Right kidney (tissue), 1 donor: ENCODE measurements at regions not wholly inside any gene's neighbourhood (a gene's known extent, or its start where the extent isn't known, plus 50 kb on each side); places are given as distances from the start of the nearest gene placed in this dataset.

Source experiments
- DNase-seq: peaks from one replicate; pipeline ENCODE4 v3.0.0-alpha.2; 2016

DNA sequence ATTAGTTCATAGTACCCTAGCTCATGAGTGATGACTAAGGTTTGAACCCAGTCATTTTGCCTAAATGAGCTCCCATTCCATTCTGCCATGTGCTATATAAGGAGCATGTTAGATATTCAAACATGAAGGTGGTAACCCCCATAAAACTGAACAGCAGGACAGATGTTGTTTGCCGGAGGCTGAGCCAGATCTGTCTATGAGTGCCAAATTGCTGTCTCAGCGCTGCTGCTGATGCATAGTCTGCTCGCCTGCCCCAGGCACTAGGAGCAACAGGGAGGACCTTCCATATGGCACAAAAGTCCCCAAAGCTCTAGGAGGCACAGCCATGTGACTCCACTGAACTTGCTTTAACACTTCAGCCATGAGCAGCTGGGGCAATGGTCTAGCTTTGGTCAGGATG, 466.0 kb upstream of the GHITM start:
- no peak for DNase-seq

DNA sequence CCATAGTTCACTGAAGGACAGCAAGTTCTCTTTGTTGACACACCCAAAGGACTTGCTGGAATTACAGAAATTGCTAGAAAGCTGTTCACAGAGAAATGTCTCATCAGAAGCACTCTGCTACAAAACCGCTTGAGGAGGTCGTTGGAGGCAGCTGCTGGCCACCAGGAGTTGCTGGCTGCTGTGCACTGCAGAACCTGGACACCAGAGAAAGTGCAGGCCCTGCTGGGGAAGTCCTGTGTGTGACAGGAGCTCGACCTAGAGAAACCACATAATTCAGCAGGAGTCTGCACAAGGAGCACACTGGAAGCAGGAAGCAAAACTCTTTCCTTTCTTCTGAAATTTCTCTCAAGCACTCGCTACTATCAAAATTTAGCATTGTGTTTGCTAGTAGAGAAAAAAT, 461.5 kb upstream of the GHITM start:
- DNase-seq: no peak

DNA sequence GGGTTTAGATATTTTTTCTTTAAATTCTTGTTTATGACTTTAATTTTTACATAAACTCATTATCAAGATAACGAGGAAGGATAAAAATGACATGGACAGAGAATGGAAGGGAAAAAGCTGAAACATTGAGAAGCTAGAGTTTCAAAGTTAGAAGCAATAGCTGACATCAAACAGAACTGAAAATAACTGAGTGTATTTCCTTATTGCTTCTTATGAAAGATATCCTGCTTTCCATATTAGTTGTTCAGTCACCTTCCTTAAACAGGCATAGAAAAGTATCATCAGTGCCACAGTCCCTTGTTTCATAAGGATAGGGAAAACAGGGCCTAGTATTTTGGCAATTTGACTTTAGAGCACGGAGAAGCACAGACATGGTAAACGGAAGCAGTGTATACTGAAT, 460.5 kb upstream of the GHITM start:
- DNase-seq: no peak

DNA sequence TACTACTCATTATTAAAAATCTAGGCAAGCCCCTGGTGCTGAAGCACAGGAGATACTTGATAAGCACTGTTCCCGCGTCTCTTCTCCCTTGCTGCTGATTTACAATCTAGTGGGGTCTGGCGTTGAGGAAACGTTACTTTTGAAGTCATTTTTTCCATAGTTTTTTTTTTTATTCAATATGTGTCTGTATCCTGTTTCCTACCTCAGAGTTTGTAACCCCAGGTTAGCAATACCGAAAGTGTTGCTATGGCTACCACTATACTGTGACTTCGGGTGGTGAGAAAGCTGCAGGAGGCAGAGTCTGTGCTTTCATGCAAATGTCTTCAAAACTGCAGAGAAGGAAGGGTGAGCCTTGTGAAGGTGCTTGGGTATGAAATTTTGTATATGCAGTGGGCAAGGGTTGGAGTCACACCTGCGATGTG, 458.8 kb upstream of the GHITM start:
- no peak for DNase-seq

DNA sequence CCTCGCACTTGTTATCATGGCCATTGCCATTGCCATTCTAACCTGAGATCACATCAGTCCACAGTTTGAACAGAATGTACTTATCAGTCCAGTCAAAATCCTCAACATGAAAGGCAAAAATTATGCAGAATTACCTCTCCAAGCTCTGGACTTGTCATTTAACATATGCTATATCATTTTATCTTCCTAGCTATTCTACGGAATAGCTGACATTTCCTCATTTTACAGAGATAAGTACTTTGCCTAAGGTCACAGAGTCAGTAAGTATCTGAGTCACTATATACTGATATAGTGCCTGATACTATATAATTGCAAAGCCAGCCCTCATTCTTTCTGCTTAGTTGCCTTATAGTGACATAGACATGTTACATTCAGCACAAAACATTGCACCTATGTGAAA, 456.9 kb upstream of the GHITM start:
- DNase-seq: no peak

DNA sequence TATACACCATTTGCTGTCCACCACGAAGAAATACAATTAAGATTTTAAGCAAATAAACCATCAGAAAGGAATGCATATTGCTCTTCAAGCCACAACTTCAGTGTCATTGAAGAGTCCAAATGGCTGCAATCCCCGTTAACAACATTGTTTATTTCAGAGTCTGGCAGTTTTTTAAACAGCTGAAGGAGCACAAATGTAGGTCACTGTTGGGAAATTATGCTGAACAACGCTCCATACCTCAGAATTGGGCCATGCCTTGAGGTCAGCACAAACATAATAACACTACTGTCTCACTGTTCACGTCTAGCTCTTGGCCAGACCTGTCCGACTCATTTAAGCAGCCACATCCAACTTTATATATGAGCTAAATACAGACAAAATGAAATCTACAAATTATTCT, 453.9 kb upstream of the GHITM start:
- no peak for DNase-seq

DNA sequence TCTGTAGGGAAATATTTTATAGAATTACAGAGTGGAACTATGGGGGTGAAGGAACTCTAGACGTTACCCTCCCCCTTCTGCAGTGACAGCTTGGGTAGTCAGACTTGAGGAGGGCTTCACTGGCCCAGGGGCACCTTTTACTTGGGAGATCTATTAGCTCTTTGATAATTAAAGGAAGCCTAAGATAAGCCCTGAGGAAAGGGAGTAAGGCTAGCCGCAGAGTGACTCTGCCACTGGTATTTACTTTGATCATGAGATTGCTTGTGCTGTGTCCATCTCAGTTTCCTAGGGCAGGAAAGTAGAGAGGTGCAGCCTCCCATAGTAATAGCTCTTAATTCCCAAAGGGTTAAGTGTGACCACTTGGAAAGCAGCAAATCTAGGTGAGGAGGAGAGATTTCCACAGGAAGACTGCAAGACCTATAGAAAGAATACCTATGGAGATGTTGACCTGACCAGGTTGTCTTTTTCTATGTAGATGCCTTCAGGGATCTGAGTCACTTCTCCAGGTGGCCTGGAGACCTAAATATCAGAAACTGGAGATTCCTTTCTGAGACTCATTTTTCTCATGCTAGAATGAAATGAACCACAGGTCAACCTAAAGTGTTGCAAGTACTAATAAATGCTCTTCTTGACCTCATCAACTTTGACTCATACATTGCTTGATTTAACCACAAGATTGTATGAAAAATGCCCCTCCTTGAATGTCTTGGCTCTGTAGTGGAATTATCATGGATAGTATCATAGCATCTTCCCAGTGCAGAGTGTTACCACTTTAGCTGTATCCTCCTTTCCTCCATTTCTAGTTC, 447.3 kb upstream of the GHITM start:
- DNase-seq: no peak

DNA sequence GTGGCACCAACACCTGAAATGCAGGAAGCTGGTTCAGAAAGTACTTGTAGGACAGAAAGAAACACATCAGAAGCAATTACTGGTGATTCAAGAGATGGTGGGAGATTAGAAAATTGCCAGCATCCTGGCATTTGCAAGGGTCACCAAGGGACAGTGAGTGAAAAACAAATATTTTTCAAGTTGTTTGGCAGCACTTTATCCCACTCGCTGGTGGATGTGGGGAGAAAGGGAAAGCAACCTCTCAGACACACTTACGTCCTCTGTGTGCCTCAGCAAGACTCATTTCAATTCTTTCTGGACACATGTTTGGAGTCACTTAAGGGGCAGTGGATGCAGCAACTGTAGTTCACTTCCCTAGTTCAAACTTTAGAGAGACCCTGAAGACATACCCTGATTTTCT, 440.4 kb upstream of the GHITM start:
- DNase-seq: no peak

DNA sequence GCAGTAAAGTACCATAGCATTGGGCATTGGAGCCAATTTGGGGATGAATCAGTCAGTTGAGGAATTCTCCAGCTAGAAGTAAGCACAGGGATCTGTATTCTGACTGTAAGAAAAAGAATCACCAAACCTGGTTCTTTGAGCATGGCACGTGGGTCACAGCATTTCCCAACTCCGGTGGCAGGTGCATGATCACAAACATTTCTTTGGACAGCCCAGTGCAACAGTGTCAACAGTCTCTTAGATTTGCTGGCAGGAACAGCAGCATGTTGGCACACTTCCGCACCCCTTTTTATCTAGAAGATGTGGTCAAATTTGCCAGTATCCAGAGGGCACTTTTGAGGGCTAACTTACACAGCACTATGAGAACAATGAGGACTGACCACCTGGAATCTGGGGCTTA, 437.5 kb upstream of the GHITM start:
- no peak for DNase-seq

DNA sequence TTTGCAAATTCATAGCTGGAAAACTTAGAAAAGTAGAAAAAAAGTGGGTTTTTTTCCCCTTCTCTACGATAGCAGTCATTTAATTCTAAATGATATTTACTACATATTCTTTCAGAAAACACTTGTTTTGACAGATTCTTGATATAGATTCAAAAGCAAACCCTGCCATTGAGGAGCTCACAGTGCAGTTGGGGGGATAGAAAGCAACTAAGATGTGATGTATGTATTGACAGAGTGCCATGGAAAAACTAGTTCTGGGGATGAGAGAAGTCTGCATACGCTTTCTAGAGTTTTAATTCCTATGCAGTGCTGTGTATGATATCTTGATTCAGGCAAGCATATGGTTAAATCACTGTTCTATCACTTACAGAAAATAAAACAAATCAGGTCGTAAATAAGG, 436.6 kb upstream of the GHITM start:
- DNase-seq: no peak

DNA sequence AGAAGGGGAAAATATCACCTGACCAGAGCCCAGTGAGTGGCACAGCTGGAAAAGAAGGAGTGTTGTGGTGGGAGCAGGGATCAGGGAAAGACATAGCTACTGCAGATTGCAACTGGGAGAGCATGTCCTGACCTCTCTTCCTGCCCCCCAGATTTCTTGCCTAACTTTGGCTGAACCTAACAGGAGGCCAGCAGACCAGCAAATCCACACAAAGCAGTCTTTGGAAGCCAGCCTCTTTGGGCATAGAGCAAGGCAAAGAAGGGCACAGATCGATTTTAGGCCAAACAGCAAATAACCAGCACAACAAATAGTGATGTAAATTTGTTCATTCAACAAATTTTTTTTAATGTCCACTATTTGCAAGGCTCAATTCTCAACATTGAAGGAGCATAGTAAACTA, 433.2 kb upstream of the GHITM start:
- DNase-seq: no peak

DNA sequence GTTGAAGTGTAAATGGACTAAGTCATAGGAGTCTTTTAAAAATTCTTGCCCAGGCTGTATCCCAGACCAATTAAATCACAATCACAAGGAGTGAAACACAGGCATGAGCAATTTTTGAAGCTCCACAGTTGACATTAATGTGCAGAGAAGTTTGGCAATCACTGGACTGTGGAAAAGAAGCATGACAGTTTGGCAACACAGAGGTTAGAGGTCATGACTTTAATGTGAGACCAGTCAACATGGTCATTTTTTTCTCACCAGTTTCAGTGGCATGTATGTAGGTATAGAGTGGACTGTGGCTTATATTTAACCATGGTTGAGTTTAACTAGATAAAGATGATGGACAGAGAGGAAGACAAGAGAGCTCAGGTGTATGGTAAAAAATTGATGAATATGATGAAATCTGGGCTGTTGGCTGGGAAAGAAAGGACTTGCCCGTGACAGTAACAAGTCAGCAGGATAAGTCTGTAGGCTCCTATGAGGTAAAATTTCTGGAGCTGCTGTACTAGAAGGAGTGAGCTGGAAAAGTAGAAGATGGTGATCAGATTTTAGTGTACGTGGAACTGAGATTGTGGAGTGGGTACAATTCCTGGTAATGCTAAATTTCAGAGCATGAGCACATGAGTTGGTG, 432.2 kb upstream of the GHITM start:
- DNase-seq: no peak

DNA sequence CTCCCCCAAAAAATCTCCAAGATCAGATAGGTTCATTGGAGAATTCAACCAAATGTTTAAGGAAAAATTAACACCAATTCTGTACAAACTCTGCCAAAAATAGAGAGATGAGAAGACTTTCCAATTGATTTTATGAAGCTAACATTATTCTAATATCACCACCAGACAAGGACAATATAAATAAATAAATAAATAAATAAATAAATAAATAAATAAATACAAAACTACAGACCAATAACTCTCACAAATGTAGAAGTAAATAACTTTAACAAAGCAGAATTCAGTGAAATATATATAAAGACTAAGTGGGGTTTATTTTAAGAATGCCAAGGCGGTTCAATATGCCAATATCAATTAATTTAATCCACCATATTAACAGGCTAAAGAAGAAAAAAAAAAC, 425.9 kb upstream of the GHITM start:
- no peak for DNase-seq

DNA sequence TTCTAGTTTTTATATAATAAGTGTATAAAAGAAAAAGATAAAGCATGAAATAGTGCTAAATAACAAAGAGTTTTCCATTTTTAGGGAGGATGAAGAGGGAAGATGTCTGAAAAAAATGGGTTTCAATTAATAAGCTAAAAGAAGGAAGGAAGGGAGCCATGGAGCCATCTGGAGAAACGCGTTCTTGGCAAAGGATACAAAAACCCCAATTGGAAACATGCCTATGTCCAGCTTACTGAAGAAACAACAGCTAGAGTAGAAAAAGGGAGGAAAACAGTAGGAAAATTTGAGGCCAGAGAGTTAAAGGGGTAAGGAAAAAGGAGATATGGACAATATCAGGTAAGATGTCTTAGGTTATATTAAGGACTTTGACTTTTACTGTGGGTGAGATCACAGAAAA, 416.2 kb upstream of the GHITM start:
- no peak for DNase-seq

DNA sequence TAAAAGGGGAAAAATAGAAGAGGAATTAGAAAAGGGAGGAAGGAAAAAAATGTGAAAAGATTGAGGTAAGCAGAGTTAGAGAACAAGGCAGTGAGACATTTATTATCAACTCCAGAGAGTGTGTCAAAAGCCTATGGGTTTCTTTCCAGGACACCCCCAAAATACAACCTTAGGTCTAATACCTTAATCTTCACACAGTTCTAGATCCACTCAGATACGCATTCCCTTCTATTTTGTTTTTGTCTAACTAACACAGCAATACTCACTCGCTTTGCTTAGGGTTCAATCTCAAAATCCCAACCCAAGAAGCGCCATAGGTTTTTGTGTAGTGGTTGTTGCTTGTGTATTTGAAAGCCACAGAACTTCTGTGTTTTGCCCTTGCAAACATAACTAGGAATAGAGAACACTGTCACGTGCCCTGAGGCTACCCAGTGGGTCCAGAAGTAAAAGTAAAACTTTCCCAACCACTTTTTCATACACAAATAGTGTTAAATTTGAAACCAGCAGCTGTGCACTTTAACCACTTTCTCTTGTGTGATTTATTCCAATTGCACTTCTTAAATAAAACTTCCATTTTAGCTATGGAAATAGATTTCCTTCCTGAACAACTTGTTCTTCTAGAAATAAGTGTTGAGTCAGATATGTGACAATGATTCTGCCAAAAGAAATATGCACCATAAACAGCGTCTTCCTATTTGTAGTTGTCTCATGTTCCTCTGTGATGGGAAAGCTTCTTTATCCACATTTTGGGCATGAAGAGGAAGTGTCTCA, 414.7 kb upstream of the GHITM start:
- DNase-seq: no peak

DNA sequence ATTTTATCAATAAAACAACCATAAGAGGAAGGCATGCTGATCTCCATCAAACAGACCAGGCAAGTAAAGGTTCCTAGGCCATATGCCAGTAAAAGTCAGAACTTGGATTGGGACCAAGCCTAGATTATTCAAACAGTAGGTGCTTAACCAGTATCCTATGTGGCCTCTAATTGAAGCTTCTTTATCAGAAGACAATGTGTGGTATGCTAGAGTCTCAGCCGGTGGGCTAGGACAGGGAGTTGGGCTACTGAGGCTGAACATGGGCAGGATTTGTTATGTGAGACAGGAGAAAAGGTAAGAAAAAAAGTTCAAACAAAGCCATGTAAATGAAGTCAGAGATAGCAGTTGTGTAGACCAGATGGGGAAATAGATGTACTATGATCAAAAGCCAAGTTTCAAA, 413.7 kb upstream of the GHITM start:
- no peak for DNase-seq

DNA sequence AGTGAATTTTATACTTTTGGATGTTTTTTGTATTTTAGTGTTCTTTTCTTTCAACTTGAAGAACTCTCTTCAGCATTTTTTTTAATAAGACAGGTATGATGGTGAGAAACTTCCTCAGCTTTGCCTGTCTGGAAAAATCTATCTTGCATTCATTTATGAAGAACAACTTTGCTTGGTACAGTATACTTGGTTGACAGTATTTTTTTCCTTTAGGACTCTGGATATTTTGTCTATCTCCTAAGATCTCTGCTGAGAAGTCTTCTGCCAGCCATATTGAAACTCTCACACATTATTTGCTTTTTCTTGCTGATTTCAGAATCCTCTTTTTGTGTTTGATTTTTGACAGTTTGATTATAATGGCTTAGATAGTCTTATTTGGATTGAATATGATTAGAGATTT, 405.0 kb upstream of the GHITM start:
- no peak for DNase-seq

DNA sequence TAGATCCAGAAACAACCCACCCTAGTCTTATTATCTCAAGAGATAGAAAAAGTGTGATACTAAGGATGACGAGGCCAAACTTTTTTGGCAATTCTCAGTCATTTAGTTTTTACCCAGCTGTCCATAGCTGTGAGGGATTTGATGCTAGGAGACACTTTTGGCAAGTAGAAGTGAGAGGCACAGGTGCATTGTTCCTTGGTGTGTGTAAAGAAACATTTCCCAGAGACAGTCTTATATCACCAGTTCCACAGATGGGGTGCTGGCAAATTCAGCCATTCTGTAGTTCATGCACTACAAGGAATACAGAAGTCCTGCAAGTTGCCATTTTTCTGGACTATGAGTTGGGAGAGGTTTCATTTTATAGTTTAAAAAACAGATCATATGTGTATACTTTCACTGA, 403.3 kb upstream of the GHITM start:
- DNase-seq: no peak

DNA sequence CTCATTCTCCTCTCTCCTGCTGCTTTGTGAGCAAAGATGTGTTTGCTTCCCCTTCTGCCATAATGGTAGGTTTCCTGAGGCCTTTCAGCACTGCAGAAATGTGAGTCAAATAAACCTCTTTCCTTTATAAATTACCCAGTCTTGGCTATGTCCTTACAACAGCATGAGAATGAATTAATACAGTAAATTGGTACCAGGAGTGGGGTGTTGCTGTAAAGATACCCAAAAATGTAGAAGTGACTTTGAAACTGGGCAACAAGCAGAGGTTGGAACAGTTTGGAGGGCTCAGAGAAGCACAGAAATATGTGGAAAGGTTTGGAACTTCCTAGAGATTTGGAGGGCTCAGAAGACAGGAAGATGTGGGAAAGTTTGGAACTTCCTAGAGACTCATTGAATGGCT, 388.7 kb upstream of the GHITM start:
- DNase-seq: no peak

DNA sequence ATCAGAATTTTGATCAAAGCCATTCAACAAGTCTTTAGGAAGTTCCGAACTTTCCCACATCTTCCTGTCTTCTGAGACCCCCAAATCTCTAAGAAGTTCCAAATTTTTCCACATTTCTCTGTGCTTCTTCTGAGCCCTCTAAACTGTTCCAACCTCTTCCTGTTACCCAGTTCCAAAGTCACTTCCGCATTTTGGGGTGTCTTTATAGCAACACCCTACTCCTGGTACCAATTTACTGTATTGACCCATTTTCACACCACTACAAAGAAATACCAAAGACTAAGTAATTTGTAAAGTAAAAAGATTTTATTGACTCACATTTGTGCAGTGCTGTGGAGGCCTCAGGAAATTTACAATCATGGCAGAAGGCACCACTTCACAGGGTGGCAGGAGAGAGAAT, 385.8 kb upstream of the GHITM start:
- DNase-seq: no peak

DNA sequence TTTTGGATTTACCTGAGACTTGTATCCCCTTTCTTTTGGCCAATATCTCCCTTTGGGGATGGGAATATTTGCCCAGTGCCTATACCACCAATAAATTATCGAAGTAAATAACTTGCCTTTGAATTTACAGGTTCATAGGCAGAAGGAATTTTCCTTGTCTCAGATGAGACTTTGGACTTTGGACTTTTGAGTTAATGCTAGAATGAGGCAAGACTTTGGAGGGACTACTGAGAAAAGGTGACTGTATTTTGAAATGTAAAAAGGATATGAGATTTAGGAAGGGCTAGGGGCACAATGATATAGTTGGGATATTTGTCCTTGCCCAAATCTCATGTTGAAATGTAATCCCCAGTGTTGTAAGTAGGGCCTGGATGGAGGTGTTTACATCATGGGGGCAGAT, 384.5 kb upstream of the GHITM start:
- no peak for DNase-seq

DNA sequence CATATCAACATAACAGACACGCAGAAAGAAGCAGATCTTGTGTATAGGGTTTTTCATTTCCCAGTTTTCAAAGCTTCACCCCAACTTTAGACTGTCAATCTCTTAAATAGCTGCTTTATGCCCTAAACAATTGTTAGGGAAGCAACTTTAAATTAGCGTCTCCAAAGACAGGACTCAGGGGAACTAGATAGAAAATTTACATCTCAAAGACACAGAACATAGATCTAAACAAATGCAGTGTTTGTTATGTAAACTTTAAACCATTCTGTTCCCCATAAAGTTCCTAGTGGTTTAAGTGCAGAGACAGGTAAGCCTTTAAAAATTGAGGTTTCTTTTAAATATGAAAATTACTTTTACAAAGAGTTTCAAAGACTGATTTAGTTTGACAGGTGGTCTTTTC, 379.2 kb upstream of the GHITM start:
- no peak for DNase-seq

DNA sequence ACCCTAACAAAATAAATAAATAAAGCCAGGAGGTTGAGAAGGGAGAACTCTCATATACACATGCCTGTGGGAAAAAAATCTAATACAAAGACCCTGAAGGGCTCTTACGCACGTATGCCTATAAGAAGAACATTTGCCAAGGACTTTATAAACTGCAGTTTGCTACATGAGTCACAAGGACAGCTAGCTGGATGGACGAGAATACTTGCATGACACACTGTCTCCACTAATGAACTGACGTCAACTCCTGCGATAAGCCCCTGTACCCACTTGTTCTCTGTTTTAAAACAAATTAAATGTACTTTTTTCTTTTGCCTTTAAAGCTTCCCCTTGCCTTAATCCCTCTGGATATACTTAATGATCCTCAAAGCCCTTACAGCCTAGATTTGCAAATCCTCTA, 374.6 kb upstream of the GHITM start:
- DNase-seq: no peak

DNA sequence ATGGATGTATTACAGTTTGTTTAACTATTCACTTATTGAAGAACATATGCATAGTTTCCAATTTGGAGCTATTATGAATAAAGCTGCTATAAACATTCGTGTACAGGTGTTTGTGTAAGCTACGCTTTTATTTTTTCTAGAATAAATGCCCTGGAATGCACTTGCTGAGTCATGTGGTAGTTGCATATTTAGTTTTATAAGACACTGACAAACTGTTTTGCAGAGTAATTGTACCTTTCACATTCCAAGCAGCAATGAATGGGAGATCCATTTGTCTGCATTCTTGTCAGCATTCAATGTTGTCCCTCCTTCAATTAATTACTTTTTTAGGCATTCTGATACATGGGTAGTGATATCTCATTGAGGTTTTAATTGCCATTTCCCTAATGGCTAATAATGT, 373.6 kb upstream of the GHITM start:
- DNase-seq: no peak
